GM12874 (cell line): ENCODE measurements at regions not wholly inside any gene's neighbourhood (a gene's known extent, or its start where the extent isn't known, plus 50 kb on each side); places are given as distances from the start of the nearest gene placed in this dataset.

Experiments
- TF ChIP-seq, protein P1 (sequence below): IDR thresholded peaks from 2 replicates; pipeline ENCODE4 v1.5.1; 2011; ENCODE audit warnings: low read depth, mild to moderate bottlenecking, control low read depth, low read length, moderate library complexity; ENCODE audit not compliant: insufficient read depth

DNA sequence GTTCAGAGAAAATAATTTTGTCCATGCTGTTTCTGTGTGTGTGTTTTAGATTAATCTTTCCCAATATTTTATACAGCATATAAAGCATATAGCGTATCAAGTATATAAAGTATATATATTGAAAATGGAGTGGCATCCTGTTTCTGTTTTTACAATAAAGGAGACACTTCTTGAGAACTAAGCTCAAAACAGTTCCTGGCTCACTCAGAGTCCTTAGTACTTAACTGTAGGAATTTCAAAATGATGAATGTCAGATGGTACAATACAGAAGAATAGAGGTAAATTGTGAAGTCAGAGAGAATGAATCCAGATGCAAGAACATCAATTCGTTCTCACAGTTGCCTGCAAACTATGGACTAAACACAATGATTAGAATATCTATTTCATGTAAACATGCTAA is 68.7 kb upstream of the TAS2R1 start:
- TF ChIP-seq, protein P1, sequence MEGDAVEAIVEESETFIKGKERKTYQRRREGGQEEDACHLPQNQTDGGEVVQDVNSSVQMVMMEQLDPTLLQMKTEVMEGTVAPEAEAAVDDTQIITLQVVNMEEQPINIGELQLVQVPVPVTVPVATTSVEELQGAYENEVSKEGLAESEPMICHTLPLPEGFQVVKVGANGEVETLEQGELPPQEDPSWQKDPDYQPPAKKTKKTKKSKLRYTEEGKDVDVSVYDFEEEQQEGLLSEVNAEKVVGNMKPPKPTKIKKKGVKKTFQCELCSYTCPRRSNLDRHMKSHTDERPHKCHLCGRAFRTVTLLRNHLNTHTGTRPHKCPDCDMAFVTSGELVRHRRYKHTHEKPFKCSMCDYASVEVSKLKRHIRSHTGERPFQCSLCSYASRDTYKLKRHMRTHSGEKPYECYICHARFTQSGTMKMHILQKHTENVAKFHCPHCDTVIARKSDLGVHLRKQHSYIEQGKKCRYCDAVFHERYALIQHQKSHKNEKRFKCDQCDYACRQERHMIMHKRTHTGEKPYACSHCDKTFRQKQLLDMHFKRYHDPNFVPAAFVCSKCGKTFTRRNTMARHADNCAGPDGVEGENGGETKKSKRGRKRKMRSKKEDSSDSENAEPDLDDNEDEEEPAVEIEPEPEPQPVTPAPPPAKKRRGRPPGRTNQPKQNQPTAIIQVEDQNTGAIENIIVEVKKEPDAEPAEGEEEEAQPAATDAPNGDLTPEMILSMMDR: no peak

DNA sequence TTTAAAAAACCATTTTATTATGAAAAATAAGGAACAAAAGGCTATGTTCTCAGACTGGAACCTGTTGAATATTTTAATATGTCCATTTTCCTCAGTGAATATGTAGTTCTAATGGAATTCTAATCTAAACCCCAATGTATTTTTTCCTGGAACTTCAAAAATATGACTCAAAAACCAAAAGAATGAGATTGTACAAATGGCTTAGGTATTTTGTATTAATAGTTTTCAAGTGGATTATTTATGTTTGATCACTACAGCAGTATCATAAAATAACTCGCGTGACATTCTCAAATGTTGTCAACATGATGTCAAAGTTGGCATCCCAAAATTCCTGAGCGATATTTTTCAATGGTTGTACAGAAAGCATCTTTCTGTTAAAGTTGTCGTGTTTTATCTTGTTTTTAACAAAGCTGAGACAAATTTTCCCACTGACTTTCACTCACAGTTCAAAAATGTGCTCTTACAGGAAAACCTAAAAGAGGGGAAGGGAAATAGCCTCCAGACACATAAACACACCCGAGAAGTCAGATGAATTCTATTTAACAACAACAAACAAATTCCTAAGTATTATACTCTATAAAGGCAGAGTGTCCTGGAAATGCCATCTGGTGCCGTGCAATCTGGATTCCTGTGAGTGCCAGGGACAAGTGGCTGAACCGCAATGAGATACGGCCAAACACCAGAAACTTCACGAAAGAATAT is 68.1 kb upstream of the TAS2R1 start:
- TF ChIP-seq, protein P1: no peak

DNA sequence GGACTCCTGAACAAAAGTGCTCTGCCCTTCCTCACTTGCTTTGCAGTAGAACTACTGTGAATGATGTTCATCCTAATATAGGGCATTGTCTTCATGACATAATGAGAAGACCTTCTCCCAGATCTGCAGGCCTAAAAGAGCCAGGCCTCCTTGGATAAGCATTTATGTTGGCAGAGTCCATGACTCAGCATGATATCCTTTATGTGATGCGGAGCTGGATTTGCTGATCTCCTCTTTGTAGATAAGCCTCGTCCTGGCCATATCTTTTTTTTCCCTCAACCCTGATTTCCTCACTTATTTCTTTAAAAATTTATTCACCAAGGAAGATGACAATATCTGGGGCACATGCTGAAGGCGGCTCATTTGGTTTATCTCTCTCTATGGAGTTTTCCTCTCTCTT is 62.4 kb upstream of the TAS2R1 start:
- TF ChIP-seq, protein P1: no peak

DNA sequence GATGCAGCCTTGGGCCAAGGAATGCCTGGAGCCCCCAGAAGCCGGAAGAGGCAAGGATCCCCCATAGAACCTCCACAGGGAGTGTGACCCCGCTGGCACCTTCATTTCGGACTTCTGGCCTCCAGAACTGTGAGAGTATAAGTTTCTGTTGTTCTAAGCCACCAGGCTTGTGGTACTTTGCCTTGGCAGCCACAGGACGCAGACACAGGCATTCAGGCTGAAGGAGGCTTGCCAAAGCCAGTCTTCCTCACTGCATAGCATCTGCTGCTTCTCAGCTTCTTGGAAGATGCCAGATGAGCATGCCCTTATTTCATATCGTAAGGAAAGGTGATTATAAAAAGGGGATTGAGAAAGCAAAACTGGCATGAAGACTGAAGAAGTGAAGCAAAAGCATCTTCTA is 61.1 kb upstream of the TAS2R1 start:
- TF ChIP-seq, protein P1: no peak

DNA sequence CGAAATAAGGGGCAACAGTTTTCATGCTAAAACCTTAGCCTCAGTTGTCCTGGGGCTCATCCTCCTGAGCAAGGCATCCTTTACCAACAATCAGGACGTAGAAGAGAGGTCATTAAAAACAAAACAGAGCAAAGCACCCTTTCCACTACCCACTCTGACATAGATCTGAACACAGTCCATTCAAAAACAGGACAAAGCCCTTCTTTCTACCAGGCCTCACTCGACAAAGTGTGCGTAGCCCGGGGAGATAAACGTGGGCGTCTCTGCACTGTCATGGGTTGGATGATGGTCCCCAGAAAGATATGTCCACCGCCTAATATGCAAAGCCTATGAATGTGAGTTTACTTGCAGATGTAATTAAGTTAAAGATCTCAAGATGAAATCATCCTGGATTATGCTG is 60.6 kb upstream of the TAS2R1 start:
- TF ChIP-seq, protein P1: no peak

DNA sequence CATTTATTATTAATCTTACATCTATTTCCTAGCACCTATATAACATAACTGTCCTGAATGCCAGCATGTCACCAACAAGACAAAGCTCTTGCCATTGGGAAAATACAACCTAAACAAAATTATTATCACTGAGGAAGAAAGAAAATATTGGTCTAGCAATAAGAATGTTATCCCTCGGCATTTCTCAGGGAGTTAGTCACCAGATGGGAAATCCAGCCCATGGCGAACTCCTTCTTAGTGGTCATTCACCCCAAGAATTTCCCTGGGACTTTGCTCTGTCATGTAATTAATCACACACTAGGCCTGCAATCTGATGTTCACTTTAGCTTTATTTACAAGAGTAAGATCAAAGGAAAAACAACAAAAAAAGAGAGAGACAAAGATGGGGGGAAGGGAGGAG is 56.1 kb upstream of the TAS2R1 start:
- TF ChIP-seq, protein P1: no peak

DNA sequence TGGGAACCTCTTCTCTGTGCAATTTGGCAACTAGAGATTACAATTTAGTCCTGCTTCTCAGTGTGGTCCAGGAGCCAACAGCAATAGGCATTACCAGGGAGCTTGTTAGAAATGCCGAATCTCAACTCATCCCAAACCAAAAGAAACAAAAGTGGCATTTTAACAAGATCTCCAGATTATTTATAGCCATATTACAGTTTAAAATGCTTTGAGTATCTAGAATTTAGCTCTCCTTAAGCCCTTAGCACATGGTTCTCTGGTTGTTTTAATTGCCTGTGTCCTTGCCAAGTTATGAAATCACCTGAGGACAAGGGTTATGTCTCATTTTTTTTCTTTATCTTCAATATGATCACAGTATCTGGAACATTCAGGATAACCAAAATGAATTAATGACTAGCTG is 51.6 kb upstream of the TAS2R1 start:
- TF ChIP-seq, protein P1: no peak
